Activated CD4-positive, alpha-beta T cell treated with anti-CD3 and anti-CD28 coated beads, Interleukin-2, amount 50 U/mL, for 1 hour (primary cell): ENCODE measurements at regions not wholly inside any gene's neighbourhood (a gene's known extent, or its start where the extent isn't known, plus 50 kb on each side); places are given as distances from the start of the nearest gene placed in this dataset.

Experiments used
- DNase-seq: peaks from one replicate; pipeline ENCODE4 v3.0.0-alpha.2; 2020

DNA sequence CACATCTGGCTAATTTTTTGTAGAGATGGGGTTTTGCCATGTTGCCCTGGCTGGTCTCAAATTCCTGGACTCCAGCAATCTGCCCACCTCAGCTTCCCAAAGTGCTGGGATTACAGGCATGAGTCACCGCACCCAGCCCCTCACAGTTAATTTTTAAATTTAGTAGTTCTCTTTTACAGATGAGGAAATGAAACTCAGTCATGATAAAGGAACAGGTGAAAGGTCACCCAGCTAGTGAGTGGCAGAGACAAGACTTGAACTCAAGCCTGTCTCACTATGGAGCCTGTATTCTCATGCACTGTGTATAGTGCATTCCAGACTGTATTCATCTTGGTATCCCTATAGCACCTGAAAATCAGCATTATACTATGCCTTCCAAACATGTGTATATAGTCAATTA lies 77.1 kb upstream of the WSB1 start:
- no peak for DNase-seq

DNA sequence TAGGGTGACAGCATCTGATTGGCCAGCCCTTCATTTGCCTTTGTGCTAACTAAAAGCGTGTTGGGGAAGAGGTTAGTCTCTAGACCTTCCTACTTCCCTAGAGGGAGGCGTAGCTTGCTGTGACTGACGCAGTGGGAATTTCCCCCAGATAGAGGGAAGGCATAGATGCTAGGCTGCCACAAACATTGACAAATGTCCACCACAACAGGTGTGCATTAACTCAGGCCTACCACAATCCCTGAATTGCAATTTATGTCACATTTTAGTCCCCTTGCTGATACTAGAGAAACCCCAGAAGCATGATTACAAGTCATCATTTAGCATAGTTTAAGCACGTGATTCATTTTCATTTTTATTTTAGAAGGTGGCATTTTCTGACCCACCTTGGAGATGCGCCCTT lies 76.3 kb upstream of the WSB1 start:
- DNase-seq, result no peak

DNA sequence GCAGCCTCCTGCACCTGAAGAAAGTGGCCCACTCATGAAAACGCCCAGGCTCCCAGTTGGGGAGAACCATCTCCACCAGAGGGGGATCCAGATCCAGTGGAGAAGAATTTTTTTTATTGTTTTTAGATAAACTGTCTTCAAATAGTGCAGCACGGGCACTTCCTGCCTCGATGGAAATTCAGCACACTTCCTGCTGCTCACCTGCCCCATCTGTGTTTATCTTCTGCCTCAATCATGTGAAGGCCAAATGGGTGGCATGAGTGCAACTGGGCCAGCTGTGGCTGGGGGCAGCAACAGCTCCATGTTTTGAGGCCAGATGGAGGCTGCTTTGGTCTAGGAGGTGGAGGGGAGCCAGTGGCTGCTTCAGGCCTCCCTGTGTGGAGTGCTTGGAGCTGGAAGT lies 75.9 kb upstream of the WSB1 start:
- no peak for DNase-seq

- no peak for DNase-seq
Measured at GRCh38 chr17:27218719-27219488, 75.0 kb upstream of the WSB1 start.

DNA sequence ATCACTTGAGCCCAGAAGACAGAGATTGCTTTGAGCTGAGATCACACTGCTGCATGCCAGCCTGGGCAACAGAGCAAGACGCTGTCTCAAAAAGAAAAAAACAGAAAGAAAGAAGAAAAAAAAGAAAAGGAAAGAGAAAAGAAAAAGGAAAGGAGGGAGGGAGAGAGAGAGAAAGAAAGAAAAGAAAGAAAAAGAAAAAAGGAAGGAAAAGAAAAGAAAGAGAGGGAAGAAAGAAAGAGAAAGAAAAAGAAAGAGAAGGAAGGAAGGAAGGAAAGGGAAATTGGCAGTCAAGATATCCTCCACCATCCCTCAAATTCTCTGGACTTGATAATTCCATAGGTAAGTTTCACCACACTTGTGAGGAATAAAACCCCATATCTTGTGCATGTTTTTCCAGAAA lies 71.4 kb upstream of the WSB1 start:
- no peak for DNase-seq

GRCh38 chr17:27224526-27225315 lies 69.2 kb upstream of the WSB1 start:
- DNase-seq, result no peak

- no peak for DNase-seq
Measured at GRCh38 chr17:27226611-27227230, 67.2 kb upstream of the WSB1 start.

GRCh38 chr17:27230996-27231395 lies 62.9 kb upstream of the WSB1 start:
- no peak for DNase-seq

GRCh38 chr17:27232328-27232727 lies 61.6 kb upstream of the WSB1 start:
- DNase-seq, result no peak

DNA sequence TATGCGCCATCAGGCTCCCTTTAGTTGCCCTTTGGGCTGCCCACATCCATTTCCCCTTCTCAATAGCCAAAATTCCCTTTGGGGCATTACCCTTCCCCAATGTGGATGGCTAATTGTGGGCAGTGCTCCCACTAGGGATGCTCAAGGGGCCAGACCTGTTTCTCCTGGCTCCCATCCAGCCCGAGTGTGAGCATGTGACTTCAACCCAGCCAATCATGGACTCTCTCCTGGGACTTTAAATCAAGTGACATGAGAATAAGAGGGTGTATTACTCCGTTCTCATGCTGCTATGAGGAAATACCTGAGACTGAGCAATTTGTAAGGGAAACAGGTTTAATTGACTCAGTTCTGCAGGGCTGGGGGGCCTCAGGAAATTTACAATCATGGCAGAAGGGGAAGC lies 60.9 kb upstream of the WSB1 start:
- DNase-seq, result no peak

DNA sequence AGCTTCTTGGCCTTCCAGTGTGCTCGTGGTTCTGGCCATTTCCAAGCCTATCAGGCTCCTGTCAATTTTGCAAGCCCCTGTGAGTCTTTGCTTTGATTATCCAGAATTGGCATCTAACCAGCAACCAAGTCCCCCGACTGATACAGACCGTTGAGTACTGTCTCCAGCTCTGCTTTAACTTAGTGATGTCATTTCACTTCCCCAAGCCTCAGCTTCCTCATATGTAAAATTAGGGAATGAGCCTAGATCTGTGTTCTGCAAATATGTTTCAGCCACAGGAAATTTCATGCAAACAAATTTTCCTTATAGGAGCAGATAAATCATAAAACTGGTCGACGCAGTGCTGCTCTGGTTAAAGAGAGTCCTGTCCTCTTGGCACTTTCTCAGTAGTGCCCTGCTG lies 60.1 kb upstream of the WSB1 start:
- DNase-seq, result no peak

GRCh38 chr17:27236717-27237315 lies 57.1 kb upstream of the WSB1 start:
- peak; percentile 75 for DNase-seq

DNA sequence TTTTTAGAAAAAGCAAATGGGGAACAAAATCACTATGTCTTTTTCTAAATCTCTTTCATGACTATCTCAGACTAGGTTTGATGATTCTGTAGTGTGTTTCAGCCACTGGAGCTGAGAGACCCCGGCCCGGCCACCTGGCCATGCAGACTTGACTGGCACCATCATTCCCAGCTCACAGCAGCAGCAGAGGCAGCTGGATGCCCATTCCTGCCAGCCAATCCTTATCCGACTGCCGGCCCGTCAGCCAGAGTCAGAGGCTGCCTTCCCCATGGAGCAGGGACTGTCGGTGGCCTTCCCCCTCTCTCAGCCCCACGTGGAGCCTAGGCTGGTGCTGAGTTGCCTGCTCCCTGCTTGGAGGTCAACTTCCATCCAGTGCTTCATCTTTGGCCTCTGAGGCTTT lies 56.0 kb upstream of the WSB1 start:
- DNase-seq, result no peak

DNA sequence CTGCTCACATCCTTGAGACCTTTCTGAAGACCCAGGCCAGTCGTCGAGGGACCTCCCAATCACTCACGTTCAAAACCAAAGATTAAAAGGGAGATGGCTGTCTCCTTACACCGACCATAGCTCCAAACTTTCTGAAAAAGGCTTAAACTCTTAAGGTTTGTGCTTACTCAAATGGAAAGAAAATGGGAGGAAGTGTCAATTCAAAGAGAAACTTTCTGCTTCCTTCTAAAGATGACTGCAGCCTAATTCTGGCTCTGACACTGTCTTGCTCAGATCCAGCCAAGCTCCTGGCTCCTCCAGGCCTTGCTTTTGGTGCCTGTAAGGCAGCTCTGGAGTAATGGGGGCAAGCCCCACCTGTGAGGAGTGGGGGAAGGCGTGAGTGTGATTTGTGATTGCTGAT lies 54.9 kb upstream of the WSB1 start:
- DNase-seq, result no peak

GRCh38 chr17:27239584-27239983 lies 54.3 kb upstream of the WSB1 start:
- no peak for DNase-seq

DNA sequence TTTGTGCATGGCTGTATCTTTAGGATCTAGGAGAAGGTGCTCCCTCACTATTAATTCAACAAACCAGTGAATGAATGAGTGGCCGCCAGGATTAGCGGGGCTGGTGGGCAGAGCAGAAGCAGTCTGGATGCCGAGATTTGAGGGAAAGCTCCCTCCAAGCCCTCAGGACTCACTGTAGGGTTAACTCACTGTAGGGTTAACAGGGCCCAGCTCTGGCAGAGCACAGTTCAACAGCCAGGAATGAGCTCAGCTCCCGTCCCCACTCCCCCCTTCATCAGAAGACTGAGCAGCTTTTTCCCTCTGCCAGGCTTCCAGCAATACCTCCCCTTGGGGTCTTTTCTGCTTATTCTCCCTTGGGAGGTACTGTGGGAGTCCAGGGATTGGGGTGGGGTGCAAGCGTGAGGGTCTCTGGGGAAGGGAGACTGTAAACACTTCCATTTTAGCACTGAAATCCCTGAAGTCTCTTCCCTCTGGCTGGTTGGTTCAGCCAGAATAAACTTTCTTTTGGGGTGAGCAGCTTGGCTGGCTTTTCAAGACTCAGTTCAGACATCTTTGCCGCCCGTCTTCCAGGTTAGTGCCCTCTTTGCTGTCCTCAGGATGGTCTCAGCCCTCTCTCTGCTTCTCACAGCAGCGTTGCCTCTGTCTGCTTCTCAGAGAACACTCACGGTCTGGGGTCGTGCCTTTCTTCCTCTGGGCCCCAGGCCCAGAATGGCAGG lies 53.7 kb upstream of the WSB1 start:
- no peak for DNase-seq

- DNase-seq, result no peak
Measured at GRCh38 chr17:27240802-27241155, 53.1 kb upstream of the WSB1 start.

DNA sequence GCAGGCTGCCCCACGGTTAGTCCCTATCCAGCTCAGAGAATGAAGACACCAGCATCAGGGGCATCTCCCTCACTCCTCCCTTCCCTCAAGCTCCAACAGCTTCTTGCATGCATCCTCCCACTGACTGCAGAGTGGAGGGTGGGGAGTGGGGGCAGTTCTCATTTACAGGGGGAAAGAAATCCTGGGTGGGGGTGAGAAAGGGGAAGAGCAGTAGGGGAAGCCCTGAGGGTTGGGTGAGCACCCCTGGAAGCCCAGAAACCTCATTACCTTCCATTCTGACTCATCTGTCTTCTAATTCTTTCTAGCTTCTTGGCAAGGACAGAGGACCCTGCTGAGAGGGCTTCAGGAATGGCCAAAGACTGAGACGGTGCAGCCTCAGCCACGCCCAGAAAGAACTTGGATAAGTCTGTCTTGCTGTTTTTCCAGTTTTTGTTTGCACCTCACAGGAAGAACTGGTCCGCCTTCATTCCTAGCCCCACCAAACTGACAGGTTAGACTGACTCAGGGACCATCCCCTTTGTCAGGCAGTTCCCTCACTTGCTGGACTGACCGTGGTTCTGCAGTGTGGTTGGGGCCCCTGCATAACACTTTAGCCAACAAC lies 52.5 kb upstream of the WSB1 start:
- no peak for DNase-seq

DNA sequence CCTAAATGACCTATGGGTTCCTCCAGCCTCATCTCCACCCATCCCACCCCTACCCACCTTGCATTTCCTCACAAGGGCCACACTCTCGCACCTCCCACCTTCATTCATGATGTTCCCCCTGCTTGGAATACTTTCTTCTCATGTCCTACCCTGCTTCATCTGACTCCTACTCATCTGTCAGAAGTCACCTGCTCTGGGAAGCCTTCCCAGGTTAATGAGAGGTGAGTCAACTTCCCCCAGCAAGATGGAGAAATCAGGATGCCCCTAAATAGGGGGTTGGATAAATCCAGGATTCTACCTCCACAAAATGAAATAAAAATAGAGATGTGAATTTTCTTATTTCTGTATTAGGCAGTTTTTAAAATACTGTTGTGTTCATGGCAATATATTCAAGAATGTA lies 51.0 kb upstream of the WSB1 start:
- DNase-seq, result no peak

GRCh38 chr17:27244011-27244410 lies 49.9 kb upstream of the WSB1 start:
- DNase-seq, result no peak
